GM12801 (cell line): ENCODE measurements at regions not wholly inside any gene's neighbourhood (a gene's known extent, or its start where the extent isn't known, plus 50 kb on each side); places are given as distances from the start of the nearest gene placed in this dataset.

Experiments used
- TF ChIP-seq, protein P1 (sequence below): IDR thresholded peaks from one replicate; pipeline ENCODE4 v1.5.1; 2011; ENCODE audit warnings: control low read depth; ENCODE audit not compliant: insufficient read length; ENCODE audit errors: extremely low read depth

DNA sequence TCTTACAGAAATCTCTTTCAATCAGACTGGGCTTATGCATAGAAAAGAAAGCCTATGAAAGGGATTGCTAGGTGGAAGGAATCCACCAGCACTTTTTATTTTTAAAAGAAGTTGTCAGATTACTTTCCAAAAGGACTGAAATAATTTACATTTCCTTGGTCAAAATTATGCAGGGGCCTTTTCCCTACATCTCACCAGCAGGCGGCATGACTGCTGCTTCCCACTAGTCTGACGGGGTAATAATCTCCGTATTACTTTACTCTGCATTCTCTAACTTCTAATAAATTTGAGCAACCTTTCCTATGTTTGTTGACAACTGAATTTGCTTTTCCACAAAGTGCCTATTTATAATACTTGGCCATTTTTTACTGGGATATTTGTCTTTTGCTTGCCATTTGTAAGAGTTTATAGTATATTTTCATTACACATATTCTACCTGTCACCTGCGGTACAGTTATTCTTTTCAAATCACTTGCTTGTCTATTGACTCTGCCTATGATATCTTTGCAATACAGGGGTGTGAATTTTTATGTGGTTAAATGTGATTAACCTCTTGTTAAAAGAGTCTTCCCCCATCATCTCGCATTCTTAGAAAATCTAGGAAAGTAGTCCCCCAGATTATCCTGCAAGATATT lies 51.9 kb upstream of the USP47 start:
- TF ChIP-seq, protein P1, sequence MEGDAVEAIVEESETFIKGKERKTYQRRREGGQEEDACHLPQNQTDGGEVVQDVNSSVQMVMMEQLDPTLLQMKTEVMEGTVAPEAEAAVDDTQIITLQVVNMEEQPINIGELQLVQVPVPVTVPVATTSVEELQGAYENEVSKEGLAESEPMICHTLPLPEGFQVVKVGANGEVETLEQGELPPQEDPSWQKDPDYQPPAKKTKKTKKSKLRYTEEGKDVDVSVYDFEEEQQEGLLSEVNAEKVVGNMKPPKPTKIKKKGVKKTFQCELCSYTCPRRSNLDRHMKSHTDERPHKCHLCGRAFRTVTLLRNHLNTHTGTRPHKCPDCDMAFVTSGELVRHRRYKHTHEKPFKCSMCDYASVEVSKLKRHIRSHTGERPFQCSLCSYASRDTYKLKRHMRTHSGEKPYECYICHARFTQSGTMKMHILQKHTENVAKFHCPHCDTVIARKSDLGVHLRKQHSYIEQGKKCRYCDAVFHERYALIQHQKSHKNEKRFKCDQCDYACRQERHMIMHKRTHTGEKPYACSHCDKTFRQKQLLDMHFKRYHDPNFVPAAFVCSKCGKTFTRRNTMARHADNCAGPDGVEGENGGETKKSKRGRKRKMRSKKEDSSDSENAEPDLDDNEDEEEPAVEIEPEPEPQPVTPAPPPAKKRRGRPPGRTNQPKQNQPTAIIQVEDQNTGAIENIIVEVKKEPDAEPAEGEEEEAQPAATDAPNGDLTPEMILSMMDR = no peak

DNA sequence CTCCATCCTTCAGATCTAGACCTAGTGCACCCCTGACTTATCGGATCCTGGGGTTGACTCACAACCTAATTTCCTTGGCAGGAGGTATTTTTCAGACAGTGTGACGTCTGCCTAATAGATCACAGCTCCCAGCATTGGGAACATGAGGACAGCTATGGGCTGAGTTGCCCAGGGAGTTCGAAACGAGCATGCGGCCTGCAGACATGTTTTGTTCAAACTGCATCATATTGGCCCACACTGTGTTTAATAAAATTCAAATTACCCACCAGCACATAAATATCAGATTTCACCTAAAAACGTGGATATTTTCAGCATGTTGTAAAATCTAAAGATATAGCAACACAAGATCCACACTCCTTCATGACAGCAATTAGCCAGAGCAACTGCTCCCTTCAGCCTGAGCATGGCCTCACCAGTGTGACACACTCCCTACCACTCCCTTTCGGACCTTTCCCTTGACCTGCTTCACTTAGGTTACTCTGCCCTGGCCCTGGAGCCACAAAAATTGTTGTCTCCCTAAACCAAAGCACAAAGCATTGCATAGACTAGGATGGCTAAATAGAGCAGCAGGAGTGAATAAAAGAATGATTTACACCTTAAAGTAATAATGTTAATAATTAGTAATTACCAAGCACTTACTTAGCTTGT lies 53.6 kb upstream of the USP47 start:
- TF ChIP-seq, protein P1 = no peak

DNA sequence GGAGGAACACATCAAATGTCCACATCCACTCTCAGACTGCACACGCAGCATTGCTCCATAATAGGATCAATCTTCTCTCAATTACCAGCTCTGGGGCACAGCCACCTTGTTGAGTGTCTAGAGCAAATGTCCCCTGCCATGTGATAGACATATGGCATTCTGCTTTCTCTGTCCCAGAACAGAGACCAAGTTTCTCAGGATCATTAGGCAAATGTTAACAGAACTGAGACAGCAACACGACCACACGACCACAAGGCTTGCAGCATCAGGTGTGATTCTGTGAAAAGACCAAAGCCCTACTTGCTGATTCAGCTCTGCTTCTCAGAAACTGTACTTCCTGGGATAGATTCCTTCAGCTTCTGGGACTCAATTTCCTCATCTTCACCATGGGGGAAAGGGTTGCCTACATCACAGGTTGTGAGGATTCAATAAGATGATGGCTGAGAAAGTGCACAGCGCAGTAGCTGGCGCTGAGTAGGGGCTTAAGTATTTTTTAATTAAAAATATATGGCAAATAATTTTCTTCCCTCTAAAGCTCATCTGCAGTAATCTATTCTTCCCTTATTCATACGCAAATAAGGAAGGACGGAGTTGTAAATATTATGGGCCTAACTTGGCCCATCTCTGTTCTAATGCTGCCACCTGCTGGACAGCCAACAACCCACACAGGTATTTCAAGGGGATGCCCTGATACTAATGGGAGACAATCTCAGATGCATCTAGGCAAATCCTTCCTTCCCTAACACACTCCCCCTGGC lies 54.3 kb upstream of the USP47 start:
- TF ChIP-seq, protein P1 = peak; percentile 1

DNA sequence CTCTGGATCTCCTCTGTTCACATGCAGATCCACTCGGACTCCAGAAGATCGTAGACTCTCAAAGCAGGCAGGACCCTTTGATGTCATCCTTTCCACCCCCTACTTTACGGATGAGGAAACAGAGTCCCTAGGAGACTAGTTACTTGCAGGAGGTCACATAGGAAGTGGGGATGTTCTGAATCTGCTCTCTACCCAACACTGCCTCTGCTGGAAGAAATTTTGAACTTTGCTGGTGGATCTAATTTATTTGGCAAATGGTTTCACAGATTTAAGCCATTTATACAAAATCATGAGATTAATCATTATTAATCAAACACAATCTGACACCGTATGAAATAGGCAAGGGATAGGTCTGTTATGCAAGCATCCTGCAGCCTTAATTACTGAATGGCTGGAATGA lies 55.0 kb upstream of the USP47 start:
- TF ChIP-seq, protein P1 = no peak

DNA sequence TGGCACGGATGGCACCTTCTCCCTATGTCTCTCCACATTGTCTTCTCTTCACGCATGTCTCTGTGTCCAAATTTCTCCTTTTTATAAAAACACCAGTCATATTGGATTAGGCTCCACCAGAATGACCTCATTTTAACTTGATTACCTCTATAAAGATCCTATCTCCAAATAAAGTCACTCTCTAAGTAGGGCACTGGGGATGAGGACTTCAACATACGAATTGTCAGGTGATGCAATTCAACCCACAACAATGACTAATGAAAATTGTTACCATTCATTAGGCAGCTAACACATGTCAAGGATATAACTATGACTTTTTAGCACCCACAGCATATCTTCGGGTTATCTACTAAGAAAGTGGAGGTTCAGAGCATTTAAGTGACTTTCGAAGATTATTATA lies 55.5 kb upstream of the USP47 start:
- TF ChIP-seq, protein P1 = no peak

DNA sequence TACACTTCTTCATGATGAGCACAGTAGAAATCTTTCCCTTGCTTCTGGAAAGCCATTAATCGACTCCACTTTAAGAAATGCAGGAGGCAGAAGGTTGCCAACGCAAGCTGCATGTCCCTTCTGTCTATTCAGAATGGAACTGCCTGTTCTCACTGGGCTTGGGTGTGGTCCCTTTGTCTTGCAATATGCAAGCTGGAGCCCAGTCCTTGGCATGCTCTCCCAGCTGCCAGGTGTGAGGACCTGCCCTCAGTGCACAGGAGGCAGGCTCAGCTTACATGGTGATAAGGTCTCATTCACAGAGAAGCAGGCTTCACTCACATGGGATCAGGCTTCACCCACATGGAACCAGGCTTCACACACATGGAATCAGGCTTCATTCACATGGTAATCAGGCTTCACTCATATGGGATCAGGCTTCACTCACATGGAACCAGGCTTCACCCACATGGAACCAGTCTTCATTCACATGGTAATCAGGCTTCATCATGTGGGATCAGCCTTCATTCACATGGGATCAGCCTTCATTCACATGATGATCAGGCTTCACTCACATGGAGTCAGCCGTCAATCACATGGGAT lies 59.2 kb upstream of the USP47 start:
- TF ChIP-seq, protein P1 = no peak

DNA sequence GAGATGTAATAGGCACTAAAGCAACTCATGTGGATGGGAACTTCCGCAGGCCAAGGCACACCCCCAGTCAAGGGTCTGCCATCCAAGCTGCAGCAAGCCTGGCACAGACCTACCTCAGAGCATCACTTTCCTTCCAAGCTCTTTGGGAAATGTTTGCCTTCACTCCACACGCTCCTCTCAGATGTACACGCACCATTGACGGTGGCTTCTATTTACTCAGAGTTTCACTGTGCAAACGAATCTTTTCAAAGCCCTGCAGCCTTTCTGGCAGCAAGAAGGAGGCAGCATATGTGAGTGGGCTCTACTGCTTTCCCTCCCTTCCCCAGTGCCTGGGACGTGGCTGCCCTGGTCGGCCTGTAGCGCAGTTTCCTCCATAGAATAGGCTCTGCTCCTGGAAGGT lies 60.9 kb upstream of the USP47 start:
- TF ChIP-seq, protein P1 = no peak
